HG03457 (cell line): ENCODE measurements at regions not wholly inside any gene's neighbourhood (a gene's known extent, or its start where the extent isn't known, plus 50 kb on each side); places are given as distances from the start of the nearest gene placed in this dataset.
"Not testable (repeated sequence)": the region's sequence is repeated elsewhere in the genome, so short reads cannot be mapped to it uniquely, and the experiment has no call there.

Experiments used
- ATAC-seq: cut with Tn5 transposase; IDR thresholded peaks from one replicate; pipeline ENCODE4 v1.9.1; 2021; ENCODE audit warnings: moderate number of reproducible peaks; ENCODE audit not compliant: unreplicated experiment

DNA sequence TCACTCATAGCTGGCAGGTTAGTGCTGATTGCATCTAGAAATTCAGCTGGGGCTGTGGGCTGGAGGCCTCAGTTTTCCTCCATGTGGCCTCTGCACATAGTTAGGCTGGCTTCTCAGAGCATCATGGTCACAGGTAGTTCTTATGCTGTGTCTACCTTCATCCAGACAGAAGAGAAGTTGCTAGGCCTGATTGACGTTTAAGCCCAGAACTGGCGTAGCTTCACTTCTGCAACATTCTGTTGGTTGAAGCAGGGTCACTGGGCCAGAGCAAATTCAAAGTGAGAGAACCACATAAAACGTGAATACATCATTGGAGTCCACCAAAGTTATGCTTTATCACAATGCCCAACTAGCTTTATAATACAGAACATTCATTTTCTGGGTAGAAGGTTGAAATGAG lies 116.0 kb downstream of the SPP2 start:
- ATAC-seq: no peak

DNA sequence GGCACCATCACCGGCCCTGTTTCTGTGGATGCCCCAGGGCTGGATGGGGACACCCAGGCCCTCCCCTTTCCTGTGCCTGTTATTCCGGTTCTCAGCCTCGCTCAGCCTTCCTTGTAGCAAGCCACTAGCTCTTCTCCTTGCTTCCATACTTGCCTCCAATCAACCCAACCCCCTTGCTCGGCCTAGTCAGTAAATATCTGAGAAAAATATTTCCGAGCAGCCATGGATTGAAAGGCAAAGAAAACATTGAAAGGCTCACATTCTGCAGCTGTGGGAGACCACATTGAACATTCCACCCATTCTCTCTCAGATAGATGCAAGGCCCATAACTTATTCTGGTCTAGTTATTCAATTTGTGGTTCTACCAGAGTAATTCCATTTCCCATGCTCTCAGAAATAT lies 114.9 kb downstream of the SPP2 start:
- ATAC-seq: no peak

DNA sequence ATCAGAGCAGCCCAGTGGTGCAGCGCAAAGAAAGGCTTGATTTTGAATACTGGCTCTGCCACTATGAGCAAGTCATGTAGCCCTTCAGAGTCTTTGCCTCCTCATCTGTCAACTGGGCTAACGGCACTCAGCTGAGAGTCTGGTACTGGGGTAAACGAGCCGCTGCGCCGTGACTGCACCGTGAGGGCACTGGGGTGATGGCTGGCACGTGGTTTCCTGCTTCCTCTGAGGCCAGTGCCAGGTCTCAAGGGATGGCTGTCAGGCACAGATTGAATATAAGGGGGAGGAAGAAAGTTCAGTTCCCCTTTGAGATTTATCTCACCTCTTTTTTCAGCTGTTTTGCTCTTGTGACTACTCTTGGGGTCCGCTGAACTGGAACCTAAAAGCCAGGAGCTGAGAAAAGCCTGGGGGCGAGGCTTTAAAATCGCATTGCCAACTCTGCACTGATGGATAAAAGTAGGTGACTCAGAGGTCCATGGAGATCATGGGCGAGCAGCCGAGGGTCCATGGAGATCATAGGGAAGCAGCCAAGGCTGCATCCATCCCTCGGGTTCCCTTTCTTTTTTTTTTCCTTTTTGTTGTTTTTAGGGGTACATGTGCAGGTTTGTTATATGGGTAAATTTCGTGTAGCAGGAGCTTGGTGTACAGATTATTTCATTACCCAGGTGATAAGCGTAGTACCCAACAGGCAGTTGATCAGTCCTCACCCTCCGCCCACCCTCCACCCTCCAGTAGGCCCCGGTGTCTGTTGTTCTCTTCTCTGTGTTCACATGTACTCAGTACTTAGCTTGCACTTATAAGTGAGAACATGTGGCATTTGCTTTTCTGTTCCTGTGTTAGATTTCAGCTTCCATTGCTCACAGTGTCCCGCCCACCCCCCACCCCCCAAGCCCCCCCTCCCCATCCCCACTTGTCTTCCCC lies 114.3 kb downstream of the SPP2 start:
- no peak for ATAC-seq

- ATAC-seq: no peak
These were observed 113.1 kb downstream of the SPP2 start for GRCh38 chr2:234163510-234164045.

GRCh38 chr2:234162861-234163260 lies 112.4 kb downstream of the SPP2 start:
- no peak for ATAC-seq

DNA sequence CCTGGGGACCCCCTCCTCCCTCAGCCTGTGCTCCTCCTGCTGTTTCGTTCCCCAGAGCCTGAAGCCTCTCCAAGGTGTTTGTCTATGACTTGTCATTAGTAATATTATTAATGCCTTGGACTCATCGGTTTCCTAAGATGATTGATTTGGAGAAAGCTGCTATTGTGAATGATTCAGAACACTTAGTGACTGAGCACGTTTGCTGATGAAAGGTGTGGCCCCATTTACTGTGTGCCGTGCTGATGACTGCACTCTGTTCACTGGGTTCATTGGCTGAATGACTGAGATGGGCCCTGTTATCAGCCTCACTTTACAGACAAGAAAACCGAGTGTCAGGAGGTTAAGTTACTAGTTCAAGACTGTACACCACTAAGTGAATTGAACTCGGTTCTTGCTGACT lies 111.4 kb downstream of the SPP2 start:
- no peak for ATAC-seq

- no peak for ATAC-seq
These were observed 108.3 kb downstream of the SPP2 start for GRCh38 chr2:234158812-234159211.

GRCh38 chr2:234157817-234158588 lies 107.5 kb downstream of the SPP2 start:
- ATAC-seq: no peak

DNA sequence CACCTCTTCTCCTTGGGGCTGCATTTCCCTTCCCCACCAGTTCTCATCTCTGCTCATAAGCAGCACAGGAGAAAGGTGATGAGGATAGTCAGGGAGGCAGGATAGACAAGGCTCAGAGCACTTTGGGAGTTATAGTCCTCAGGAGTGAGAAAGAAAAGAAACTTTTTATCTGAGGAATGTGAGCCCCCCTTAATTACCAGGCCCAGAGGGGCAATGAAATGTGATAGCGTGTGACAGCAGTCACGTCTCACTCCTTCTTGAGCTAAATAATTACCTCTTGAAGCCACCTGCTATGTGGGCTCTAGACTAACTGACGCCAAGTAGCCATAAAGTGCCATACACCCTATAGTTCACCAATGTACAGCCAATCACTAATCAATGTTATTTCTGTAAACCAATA lies 105.8 kb downstream of the SPP2 start:
- no peak for ATAC-seq

GRCh38 chr2:234152835-234153234 lies 102.3 kb downstream of the SPP2 start:
- not testable (repeated sequence) for ATAC-seq

DNA sequence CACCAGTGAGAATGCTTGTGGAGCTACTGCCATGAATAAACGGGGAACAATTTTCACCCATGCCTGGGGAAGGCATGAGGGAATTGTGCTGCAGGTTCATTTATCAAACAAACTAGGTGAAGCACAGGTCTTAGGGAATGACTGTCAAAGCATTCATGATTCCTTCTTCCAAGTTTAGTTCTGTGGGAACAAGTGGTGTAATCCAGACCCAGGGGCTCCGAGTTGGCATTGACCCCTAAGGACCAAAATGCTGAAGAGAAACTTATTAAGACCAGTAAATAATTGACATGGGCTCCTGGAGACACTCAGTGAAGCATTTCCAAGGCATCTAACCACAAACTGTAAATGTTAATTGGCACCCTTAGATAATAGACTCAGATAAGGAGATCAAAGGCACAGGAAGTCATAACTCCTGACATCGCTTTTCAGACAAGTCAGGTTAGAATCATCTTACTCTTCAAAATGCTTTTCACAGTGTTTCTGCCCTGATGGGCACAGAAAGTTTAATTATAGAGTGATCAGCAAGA lies 96.9 kb downstream of the SPP2 start:
- no peak for ATAC-seq

DNA sequence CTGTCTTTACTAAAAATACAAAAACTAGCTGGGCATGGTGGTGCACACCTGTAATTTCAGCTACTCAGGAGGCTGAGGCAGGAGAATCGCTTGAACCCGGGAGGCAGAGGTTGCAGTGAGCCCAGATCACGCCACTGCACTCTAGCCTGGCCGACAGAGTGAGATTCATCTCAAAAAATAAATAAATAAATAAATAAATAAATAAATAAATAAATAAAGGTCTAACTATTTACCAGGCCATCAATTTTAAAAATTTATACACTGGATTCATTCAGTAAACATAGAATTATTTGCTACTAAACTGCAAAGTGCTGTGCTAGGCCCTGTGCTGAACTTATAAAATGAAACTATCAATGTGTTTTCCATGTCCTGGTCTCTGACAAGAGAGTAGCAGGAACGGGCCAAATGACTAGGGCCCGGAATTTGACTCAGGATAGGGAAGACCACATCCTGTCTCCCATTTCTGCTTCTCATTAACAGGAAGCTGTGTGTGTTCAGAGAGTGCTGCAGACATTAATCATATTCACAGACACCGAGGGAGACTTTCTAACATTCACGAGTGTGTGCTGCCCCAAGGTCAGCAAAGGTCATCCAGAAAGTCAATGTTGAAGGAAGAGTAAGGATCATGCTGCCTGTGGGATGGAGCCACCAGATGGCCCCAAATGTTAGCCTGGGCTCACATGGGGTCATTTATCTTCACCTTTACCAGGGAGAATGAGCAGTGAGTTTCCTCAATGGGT lies 95.8 kb downstream of the SPP2 start:
- ATAC-seq: no peak

DNA sequence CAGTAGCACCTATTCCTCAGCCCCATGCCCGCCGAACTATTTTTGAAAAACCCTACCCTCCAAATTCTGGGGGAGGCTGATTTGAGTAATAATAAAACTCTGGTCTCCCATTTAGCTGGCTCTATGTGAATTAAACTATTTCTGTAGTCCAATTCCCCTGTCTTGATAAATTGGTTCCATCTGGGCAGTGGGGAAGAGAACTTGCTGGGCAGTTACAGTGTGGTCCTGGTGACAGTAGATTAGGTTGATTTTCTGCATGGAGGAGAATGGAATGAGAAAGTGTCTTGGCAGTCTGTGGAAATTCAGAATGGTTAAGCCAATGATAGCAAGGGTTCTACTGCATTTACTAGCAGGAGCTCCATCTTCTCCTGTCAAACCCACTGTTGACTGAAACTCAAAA lies 95.0 kb downstream of the SPP2 start:
- ATAC-seq: no peak

DNA sequence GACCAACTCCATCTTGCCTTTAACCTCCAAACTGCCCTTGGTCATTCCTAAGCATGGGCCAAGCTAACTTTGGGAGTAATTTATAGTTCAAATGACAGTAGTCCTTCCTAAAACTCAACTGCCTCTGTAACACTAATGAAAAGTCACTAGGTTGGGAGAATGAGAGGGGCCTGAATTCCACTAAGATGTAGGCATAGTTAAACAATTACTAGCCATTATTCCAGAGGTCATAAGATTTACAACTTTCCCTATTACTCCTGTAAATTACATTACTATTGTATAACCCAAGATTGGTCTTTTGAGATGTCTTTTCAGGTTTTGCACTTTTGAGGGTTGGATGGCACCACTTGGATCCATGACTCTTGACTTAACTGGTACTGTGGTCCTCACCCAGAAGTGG lies 94.6 kb downstream of the SPP2 start:
- no peak for ATAC-seq

DNA sequence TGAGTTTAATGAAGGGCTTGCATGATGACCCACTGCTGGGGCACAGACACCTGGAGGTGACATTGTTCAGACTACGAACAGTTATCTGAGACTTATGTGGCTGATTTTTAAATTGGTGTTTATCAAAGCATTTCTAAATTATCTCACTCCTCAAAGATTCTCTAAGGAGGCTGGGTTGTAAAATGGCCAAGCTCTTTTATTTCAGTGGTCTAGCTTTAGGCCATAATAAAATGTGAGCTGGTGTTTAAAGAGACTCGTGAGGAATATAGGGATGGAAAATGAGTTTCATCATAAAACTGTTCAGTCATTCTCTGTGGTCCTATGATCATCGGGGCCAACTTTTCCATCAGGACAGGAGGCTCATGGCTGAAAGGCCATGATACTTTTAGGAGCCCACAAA lies 93.4 kb downstream of the SPP2 start:
- no peak for ATAC-seq

DNA sequence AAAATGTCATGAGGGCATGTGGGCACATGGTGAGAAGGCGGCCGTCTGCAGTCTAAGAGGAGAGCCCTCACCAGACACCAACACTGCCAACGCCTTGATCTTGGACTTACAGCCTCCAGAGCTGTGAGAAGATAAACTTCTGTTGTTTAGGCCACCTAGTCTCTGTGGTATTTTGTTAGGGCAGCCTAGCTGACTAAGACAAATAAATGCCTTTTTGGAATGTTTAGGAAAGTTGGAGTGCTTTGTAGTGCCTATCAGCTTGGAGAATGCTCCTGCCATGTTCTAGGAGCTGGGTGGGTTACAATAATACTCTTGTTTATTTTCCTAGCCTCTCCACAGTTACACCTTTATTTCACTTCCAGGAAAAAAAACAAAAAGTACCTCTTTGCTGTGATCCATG lies 92.0 kb downstream of the SPP2 start:
- ATAC-seq: no peak

DNA sequence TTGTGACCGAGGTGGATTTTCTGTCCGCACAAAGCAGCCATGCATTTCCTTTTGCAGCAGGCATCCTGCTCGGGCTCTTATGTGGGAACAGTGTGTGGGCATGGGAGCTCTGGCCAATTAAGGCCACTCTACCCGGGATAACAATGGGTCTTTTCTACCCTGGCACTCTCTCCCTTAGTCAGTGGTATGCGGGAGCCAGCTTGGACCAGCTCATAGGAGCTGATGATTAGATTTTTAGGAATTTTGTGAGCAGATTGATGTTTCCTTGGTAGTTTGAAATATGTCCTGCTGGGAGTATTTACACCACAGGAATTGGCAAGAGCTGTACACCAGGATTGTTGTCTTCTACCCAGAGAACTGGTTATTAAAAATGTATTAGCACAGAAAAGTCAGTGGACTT lies 89.3 kb downstream of the SPP2 start:
- no peak for ATAC-seq

- ATAC-seq: no peak
These were observed 88.3 kb downstream of the SPP2 start for GRCh38 chr2:234138836-234139235.

DNA sequence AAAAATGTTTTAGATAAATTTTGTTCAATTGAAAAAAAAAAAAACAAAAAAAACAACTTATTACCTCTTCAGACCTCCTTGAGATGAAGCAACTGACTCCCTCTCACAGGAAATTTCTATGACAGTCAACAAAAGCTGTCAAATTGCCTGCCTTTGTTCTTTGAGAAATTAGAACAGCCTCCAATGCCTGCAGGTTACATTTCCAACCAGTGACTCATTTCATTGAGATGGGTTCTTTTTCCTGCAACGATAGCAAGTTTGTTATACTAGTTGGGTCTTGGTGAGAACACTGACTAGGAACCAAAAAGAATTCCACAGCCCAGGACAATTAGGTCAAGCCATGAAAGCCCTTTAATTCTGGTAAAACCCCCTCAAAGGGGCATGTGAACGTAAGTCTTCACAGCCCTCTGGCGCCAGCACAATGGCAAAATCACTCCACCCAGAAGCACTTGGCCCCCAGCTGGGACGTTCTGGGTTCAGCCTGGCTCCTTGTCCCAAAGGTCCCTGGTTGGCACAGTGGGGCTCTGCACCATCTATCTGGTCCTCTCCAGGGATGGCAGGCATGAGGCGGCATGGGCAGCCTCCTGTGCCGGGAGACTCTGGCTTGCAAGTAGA lies 87.0 kb downstream of the SPP2 start:
- no peak for ATAC-seq

GRCh38 chr2:234136461-234136860 lies 86.0 kb downstream of the SPP2 start:
- no peak for ATAC-seq
